Panc1 (cell line): ENCODE measurements at regions not wholly inside any gene's neighbourhood (a gene's known extent, or its start where the extent isn't known, plus 50 kb on each side); places are given as distances from the start of the nearest gene placed in this dataset.

Source experiments
- ATAC-seq: fragments of 200-7000 bp; cut with Tn5 transposase; 2 replicates; pipeline ENCODE4 v1.9.1; 2020; ENCODE audit warnings: mild to moderate bottlenecking, moderate library complexity
- BruUV-seq: library from RNA; stranded (reverse); fragments of 400-500 nt; replicated peaks from 2 replicates; lab custom pipeline; 2021; lab: Mats Ljungman, UMichigan
- CTCF ChIA-PET: fragments of 300-600 bp; sonication (Branson Sonifier 250); formaldehyde crosslinking; loops from one replicate; lab custom pipeline; 2022; ENCODE audit warnings: antibody characterized with exemption; lab: Charles Lee
- POLR2A ChIA-PET: fragments of 300-600 bp; sonication (Branson Sonifier 250); formaldehyde crosslinking; loops from one replicate; lab custom pipeline; 2022; ENCODE audit warnings: antibody characterized with exemption; lab: Charles Lee
- DNase-seq: peaks from one replicate; pipeline ENCODE4 v3.0.0-alpha.2; 2010; ENCODE audit warnings: low read depth, low spot score
- H3K27ac ChIP-seq: 2 replicates; pipeline ENCODE4 v1.5.1; 2011; ENCODE audit warnings: mild to moderate bottlenecking, low read length, inconsistent platforms
- H3K27me3 ChIP-seq: fragments of 200-500 bp; sonication (Bioruptor generic); 2 replicates; pipeline ENCODE4 v1.6.0; 2014; ENCODE audit warnings: low read length, inconsistent platforms; ENCODE audit not compliant: control insufficient read depth, insufficient read depth
- H3K36me3 ChIP-seq: fragments of 200-500 bp; sonication (Bioruptor generic); 2 replicates; pipeline ENCODE4 v1.5.1; 2014; ENCODE audit warnings: inconsistent platforms, mild to moderate bottlenecking, low read length, moderate library complexity; ENCODE audit not compliant: control insufficient read depth, insufficient read depth
- H3K4me1 ChIP-seq: 2 replicates; pipeline ENCODE4 v1.5.1; 2011; ENCODE audit warnings: inconsistent platforms, mild to moderate bottlenecking, low read length, moderate library complexity; ENCODE audit not compliant: control insufficient read depth, insufficient read depth
- H3K4me3 ChIP-seq, 2 experiments: 2 replicates each; pipeline ENCODE4 v1.5.1; 2011 to 2012; ENCODE audit warnings: low read depth in 2 of 2, low read length in 2 of 2, mild to moderate bottlenecking in 2 of 2, inconsistent platforms in 1 of 2, moderate library complexity in 1 of 2
- H3K9me3 ChIP-seq: fragments of 200-500 bp; sonication (Bioruptor generic); 2 replicates; pipeline ENCODE4 v1.5.1; 2014; ENCODE audit warnings: low read depth, mild to moderate bottlenecking, inconsistent platforms, low read length, moderate library complexity; ENCODE audit not compliant: control insufficient read depth, insufficient read depth
- CTCF ChIP-seq: fragments of 450-650 bp; IDR thresholded peaks from 2 replicates; pipeline ENCODE4 v1.5.1; 2017; ENCODE audit warnings: mild to moderate bottlenecking
- POLR2AphosphoS5 ChIP-seq: IDR thresholded peaks from 2 replicates; pipeline ENCODE4 v1.6.1; 2012; ENCODE audit warnings: mild to moderate bottlenecking, low read depth, low read length, moderate library complexity
- REST ChIP-seq, 2 experiments: IDR thresholded peaks; 2 replicates each; pipeline ENCODE4 v1.6.1; 2011 to 2012; ENCODE audit warnings: low read depth in 2 of 2, control low read depth in 1 of 2, low read length in 1 of 2, mild to moderate bottlenecking in 1 of 2, moderate library complexity in 1 of 2; ENCODE audit not compliant: insufficient read depth in 1 of 2
- SIN3A ChIP-seq: IDR thresholded peaks from 2 replicates; pipeline ENCODE4 v1.6.1; 2012; ENCODE audit warnings: low read depth, mild to moderate bottlenecking, low read length, moderate library complexity, borderline replicate concordance; ENCODE audit not compliant: insufficient read depth
- TCF7L2 ChIP-seq: IDR thresholded peaks from 2 replicates; pipeline ENCODE4 v1.6.1; 2011; ENCODE audit warnings: mild to moderate bottlenecking, low read depth, low read length, inconsistent platforms
- in situ Hi-C: cut with HindIII; loops from 2 replicates; pipeline ENCODE4 v1.10.0; 2016; ENCODE audit warnings: low sequenced_read_pairs, low pct_unique_long_range_greater_than_20kb
- intact Hi-C: fragments of 100-400 bp; cut with micrococcal nuclease; formaldehyde crosslinking; loops from one replicate; pipeline ENCODE4 v1.10.0; 2022; ENCODE audit not compliant: unreplicated experiment

GRCh38 chr4:178344096-178344495 is 901.9 kb upstream of the AGA start:
- POLR2A ChIA-PET, result no interaction called here

GRCh38 chr4:178347111-178347510 is 904.9 kb upstream of the AGA start:
- Histone ChIP-seq H3K4me3 (no peak overlapping the region), H3K27me3 (no peaks in the 10 kb centered on the region), H3K4me1 (no peaks in the 10 kb centered on the region), H3K36me3 (no peaks in the 10 kb centered on the region), H3K27ac (no peak overlapping the region), H3K9me3 (no peaks in the 10 kb centered on the region)
- no peak for TF ChIP-seq SIN3A
- no peak for TF ChIP-seq REST (IDR thresholded peaks at IDR 0.05; ENCODE audit: insufficient read depth in 1 of 2, low read depth in 2 of 2, low read length in 1 of 2)
- no peak for TF ChIP-seq POLR2AphosphoS5
- TF ChIP-seq TCF7L2, result no peak
- TF ChIP-seq CTCF, result no peak
- intact Hi-C loops (no loop called here), in situ Hi-C loops (no loop called here)
- no peak for ATAC-seq
- ChIA-PET CTCF (no interaction called here), POLR2A (no interaction called here)
- no TSS peak for BruUV-seq
- DNase-seq, result no peak

More at GRCh38 chr4:178344096-178344495, 901.9 kb upstream of the AGA start:
- no TSS peak for BruUV-seq
- ATAC-seq, result no peak
- Histone ChIP-seq H3K27ac (no peak overlapping the region), H3K36me3 (no peaks in the 10 kb centered on the region), H3K27me3 (no peaks in the 10 kb centered on the region), H3K4me3 (no peak overlapping the region), H3K4me1 (no peaks in the 10 kb centered on the region), H3K9me3 (no peaks in the 10 kb centered on the region)
- in situ Hi-C loops, result no loop called here
- TF ChIP-seq CTCF, result no peak
- no peak for TF ChIP-seq POLR2AphosphoS5
- no peak for TF ChIP-seq SIN3A
- TF ChIP-seq REST (IDR thresholded peaks at IDR 0.05; ENCODE audit: insufficient read depth in 1 of 2, low read depth in 2 of 2, low read length in 1 of 2), result no peak
- no peak for TF ChIP-seq TCF7L2
- DNase-seq, result no peak
- CTCF ChIA-PET, result no interaction called here
- intact Hi-C loops, result no loop called here
